Loucy (cell line): ENCODE measurements at regions not wholly inside any gene's neighbourhood (a gene's known extent, or its start where the extent isn't known, plus 50 kb on each side); places are given as distances from the start of the nearest gene placed in this dataset.

Source experiments
- EZH2phosphoT487 ChIP-seq: fragments of 200-600 bp; IDR thresholded peaks from 2 replicates; pipeline ENCODE4 v1.6.1; 2018; ENCODE audit warnings: antibody characterized with exemption, mild to moderate bottlenecking, moderate library complexity, borderline replicate concordance
- TF ChIP-seq, protein P1 (sequence below): fragments of 200-600 bp; sonication (generic); conservative IDR thresholded peaks from 2 replicates; pipeline ENCODE4 v1.5.1; 2014; ENCODE audit warnings: mild to moderate bottlenecking, antibody characterized with exemption, low read length

DNA sequence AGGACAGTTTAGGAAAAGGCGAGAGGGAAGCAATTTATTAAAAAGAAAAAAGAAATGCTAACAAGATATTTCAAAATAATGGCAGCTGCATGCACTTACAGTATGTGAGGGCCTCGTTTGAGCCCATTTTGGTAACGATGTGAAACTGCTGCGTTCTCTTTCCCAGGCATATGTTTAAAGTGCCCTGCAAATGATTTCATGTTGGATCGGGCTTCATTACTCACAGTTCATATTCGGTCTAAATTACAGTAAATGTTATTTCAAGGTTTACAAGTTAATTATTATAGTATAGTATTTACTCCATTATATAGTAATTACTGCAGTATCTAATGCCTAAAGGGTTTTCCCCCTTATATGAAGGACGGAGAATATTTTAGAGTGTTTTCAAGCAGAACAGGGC lies 679.1 kb downstream of the BCL11A start:
- TF ChIP-seq, protein P1, sequence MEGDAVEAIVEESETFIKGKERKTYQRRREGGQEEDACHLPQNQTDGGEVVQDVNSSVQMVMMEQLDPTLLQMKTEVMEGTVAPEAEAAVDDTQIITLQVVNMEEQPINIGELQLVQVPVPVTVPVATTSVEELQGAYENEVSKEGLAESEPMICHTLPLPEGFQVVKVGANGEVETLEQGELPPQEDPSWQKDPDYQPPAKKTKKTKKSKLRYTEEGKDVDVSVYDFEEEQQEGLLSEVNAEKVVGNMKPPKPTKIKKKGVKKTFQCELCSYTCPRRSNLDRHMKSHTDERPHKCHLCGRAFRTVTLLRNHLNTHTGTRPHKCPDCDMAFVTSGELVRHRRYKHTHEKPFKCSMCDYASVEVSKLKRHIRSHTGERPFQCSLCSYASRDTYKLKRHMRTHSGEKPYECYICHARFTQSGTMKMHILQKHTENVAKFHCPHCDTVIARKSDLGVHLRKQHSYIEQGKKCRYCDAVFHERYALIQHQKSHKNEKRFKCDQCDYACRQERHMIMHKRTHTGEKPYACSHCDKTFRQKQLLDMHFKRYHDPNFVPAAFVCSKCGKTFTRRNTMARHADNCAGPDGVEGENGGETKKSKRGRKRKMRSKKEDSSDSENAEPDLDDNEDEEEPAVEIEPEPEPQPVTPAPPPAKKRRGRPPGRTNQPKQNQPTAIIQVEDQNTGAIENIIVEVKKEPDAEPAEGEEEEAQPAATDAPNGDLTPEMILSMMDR, result no peak
- no peak for TF ChIP-seq EZH2phosphoT487
